Urothelium cell line (cell line): ENCODE measurements at regions not wholly inside any gene's neighbourhood (a gene's known extent, or its start where the extent isn't known, plus 50 kb on each side); places are given as distances from the start of the nearest gene placed in this dataset.
"Not testable (repeated sequence)": the region's sequence is repeated elsewhere in the genome, so short reads cannot be mapped to it uniquely, and the experiment has no call there.

Experiments
- DNase-seq: peaks from one replicate; pipeline ENCODE4 v3.0.0; 2011; ENCODE audit warnings: low spot score, mixed read lengths
- FAIRE-seq: peaks from 2 replicates; lab custom pipeline; 2011; peaks lifted over from hg19 to GRCh38; lab: Jason Lieb, UNC

GRCh38 chr5:57735279-57736153 is 252.9 kb upstream of the ACTBL2 start:
- not testable (repeated sequence) for FAIRE-seq
- DNase-seq = peak; percentile 49

GRCh38 chr5:57734296-57734695 is 251.7 kb upstream of the ACTBL2 start:
- FAIRE-seq = no peak
- DNase-seq = no peak

DNA sequence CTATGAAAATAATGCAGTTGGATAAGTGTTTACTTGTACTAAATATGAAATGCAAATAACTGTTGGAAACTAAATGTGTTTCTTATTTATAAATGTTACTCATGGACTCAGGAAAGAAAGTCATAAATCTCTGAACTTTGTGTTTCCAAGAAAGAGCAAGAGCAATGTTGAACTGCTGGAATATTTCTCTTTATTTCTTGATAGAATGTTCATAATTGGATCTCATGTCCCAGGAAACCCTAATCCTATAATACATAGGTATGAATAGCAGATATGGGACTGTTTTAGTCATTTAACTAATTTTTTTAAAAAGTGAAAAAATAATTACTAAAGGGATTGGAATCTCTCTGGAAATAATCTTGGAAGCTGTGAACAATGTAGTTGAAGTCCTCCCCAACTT is 245.0 kb upstream of the ACTBL2 start:
- FAIRE-seq (no peak), DNase-seq (no peak)

DNA sequence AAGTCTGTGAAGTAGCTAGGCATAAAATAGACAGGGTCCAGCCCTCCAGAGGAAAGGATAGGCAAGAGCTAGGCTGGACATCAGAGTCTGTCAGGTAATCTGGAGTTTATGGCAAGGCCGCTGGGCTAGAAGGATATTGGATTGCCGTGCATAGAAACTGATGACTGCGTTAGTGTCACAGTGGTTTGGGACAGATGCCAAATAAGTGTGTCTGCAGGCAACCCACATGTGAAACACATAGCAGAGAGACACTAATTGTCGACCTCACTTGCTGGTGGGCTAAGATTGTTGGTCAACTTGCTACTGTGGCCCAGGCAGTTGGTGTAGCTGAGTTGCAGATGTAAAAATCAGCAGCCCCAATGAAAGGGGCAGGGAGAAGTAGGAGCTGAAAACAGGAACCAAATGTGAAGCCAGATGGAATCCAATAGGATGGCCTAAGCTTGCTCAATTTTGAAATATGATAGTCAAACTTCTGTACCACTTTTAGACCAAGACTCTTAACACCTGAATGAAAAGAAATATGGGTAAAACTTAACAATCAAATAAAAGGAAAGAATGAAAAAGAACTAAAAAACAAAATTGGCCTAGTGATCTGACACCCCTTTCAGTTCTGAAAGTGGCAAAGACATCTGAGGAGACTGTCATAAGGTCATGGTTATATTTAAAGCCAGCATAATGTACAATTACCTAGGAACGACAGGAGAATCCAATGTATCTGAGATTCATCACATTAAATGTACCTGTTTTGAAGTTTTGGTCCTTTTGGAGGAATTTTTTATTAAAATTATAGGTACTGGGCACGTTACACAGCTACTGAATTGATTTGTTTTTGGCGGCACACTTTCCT is 243.3 kb upstream of the ACTBL2 start:
- no peak for DNase-seq
- FAIRE-seq = peak; percentile 65

DNA sequence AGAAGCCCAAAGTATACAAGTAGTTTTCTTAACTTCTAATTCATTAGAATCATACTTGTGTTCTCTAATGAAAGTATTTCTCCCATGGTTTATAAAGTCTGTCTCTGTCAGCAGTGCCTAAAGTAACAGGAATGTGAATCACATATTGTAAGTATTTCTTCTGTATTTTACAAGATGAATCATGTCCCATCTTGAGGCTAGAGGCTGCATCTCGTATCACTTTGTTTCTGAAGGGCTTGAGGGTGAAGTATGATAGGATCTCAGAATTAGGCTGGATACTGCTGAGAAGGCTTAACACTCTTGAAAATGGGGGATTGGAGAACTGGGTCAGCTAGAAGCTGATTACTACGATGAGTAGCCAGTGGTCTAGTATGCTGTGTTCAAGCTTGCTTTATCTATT is 242.2 kb upstream of the ACTBL2 start:
- FAIRE-seq = no peak
- DNase-seq = no peak

GRCh38 chr5:57721226-57721625 is 238.6 kb upstream of the ACTBL2 start:
- FAIRE-seq = no peak
- no peak for DNase-seq

DNA sequence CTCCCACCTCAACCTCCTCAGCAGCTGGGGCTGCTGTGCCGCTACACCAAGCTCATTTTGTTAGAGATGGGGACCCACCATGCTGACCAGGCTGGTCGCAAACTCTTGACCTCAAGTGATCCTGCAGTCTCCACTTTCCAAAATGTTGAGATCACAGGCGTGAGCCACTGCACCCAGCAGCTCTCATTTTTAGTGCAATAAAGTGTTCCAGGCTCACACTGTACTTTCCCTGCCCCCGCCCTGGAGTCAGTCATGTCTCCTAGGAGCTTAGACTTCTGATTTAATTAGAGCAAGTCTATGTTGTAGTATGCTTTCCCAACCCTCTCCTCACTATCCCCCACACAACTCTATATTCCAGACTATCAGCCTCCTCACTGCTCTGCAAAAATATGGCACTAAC is 238.0 kb upstream of the ACTBL2 start:
- DNase-seq (no peak), FAIRE-seq (no peak)

GRCh38 chr5:57719216-57719615 is 236.6 kb upstream of the ACTBL2 start:
- DNase-seq = no peak
- FAIRE-seq = no peak

DNA sequence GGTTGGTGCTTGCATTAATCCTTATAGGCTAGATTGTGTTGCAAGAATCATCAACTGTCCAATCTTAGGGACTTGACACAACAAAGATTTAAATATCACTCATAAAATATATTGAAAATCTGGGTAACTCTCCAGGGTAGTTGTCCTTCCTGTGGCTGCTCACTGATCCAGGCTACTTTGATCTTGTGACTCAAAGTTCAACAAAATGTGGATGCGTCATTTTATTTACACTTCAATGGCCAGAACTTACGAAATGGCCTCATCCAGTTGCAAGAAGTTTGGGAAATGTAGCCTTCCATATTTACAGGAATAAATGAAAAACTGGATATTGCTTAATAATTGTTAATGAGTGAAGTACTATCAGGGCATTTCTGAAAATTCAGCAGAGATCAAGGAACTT is 235.5 kb upstream of the ACTBL2 start:
- FAIRE-seq (no peak), DNase-seq (no peak)

GRCh38 chr5:57717555-57717954 is 234.9 kb upstream of the ACTBL2 start:
- FAIRE-seq (no peak), DNase-seq (no peak)

DNA sequence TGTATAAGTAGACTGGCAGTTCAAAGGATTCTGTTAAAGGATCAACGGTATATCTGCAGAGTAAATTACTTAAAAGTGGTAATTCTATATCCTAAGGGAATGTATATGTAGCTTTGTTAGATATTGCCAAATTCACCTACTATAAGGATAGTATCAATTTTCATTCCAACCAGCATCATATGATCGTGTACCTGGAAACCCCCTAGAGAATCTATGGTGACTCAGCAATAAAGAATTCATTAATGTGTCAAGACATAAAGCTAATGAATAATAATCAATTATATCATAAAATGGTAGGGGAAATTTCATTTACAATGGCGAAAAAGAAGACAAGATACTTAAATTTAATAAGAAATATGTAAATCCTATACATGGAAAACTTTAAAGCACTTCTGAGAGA is 234.1 kb upstream of the ACTBL2 start:
- FAIRE-seq (no peak), DNase-seq (no peak)

DNA sequence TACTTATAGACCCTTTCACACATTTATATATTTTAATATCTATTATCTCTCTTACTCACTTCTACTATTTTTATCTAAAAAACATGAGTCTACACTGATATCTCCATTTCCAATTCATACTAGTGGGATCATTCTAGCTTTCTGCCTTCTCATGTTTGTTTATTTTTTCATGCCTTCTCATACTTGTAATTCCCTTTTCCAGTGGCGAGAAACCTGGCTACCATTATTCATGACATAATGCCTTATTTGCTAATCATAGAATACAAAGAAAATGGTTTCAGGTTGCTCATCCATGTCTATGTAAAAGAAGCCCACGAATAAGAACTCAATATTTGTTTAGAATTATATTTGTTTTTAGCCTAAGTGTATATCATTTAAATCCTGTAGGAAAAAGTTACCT is 232.7 kb upstream of the ACTBL2 start:
- FAIRE-seq (no peak), DNase-seq (no peak)

- DNase-seq, FAIRE-seq: not testable (repeated sequence)
Measured at GRCh38 chr5:57713535-57713934, 230.9 kb upstream of the ACTBL2 start.

DNA sequence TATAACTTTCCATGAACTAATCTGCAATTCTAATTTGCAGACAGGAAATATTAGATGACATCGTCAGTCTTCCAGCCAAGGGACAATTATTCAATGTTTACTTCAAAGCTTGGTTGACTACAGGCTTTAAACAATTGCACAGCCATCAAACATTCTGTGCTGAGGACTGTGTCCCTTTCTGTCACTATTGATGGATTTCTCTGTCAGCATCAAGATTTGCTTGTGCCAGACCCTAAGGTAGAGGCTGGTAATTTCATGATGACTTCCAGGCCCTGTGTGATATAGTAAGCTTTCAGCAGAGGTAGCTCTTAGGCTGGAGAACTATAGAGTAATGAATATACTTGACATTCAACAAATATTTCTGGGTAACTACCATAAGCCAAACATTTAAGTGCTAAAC is 229.3 kb upstream of the ACTBL2 start:
- FAIRE-seq (no peak), DNase-seq (no peak)

- DNase-seq (no peak), FAIRE-seq (no peak)
Measured at GRCh38 chr5:57711471-57711870, 228.9 kb upstream of the ACTBL2 start.

GRCh38 chr5:57710126-57710525 is 227.5 kb upstream of the ACTBL2 start:
- DNase-seq (no peak), FAIRE-seq (no peak)

GRCh38 chr5:57705769-57706168 is 223.2 kb upstream of the ACTBL2 start:
- DNase-seq (no peak), FAIRE-seq (no peak)

DNA sequence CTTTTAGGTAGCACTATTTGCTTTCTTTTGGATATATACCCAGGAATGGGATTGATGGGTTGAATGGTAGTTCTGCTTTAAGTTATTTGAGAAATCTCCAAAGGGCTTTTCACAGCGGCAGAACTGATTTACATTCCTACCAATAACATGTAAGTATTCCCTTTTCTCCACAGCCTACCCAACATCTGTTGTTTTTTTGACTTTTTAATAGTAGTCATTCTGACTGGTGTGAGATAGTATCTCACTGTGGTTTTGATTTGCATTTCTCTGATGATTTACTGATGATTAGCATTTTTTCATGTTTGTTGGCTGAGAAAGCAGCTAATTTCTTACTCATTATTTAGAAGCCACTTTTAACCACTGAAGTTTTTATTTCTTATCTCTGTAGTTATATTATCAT is 221.1 kb upstream of the ACTBL2 start:
- DNase-seq (no peak), FAIRE-seq (no peak)

DNA sequence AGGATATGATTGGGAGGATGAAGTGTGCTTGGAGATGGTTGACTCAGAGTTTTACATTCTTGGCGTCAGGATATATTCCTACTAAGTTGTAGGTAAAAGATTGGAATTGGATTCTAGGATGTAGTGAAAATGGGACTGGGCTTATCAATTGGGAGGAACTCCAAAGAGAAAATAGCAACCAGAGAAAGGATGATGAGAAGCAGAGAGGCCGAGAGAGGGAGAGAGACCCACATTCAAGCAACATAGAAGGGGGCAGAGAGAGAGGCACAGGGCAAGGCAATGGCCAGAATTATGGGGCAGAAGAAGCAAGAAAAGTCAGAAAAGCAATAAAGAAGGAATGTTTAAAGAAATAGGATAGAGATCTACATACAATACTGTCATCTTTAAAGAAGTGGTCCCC is 217.9 kb upstream of the ACTBL2 start:
- FAIRE-seq = no peak
- no peak for DNase-seq

GRCh38 chr5:57700072-57700471 is 217.5 kb upstream of the ACTBL2 start:
- DNase-seq (no peak), FAIRE-seq (no peak)

DNA sequence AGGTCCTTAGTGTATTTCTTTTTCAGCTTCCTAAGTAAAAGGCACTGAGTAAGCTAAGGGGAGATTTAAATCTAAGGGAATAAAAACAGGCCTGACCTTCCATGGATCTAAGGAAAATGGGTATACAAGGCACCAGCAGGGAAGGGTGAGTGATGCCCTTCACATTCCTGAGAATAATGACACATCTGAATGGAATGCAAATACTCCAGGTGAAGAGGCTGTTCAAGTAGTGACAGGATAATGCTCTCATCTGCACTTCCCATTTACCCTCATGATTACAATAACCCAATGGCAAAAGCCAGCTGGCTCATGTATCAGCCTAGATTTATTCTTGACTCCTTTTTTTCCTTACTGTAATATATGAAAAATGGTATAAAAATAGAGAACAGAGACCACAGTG is 216.2 kb upstream of the ACTBL2 start:
- FAIRE-seq = peak; percentile 81
- DNase-seq = peak; percentile 77

DNA sequence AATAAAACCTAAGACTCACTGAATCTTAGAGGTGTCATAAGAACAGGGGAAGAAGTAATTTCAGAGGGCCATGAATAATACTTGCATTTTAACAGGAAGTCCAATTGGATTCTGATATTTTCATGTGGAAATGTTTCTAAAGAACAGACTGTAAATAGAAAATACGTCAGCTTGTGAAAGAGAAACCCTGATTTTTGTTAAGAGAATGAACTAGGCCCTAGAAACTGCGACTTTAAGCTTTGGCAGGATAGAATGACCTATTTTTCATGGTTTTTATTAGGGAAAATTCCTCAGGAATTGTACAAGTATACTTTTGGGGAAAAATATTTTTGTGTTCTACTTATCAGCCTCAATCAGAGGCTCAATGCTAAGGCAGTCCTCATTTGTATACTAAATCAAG is 215.5 kb upstream of the ACTBL2 start:
- FAIRE-seq = no peak

More for the DNA sequence above, 215.5 kb upstream of the ACTBL2 start:
- DNase-seq = no peak
